Keratinocyte (primary cell): ENCODE measurements at regions not wholly inside any gene's neighbourhood (a gene's known extent, or its start where the extent isn't known, plus 50 kb on each side); places are given as distances from the start of the nearest gene placed in this dataset.

ENCODE experiments used
- DNase-seq: peaks from one replicate; pipeline ENCODE4 v3.0.0-alpha.2; 2011; ENCODE audit warnings: low read depth, missing footprints, low spot score
- FAIRE-seq: peaks from 2 replicates; lab custom pipeline; 2011; peaks lifted over from hg19 to GRCh38; lab: Jason Lieb, UNC
- H2AFZ ChIP-seq: 2 replicates; pipeline ENCODE4 v1.6.0; 2012; ENCODE audit warnings: low read length, control low read depth, inconsistent platforms; ENCODE audit not compliant: control insufficient read depth
- H3K27ac ChIP-seq: 2 replicates; pipeline ENCODE4 v1.5.1; 2011; ENCODE audit warnings: low read length; ENCODE audit not compliant: control insufficient read depth, insufficient read depth
- H3K27me3 ChIP-seq: 3 replicates; pipeline ENCODE4 v1.6.0; 2011; ENCODE audit warnings: low read length; ENCODE audit not compliant: control insufficient read depth, insufficient read depth; ENCODE audit errors: extremely low read depth
- H3K36me3 ChIP-seq, 2 experiments: 2 replicates in 1 of 2; 3 replicates in 1 of 2; pipeline ENCODE4 v1.5.1; 2011; ENCODE audit warnings: low read length in 2 of 2, mild to moderate bottlenecking in 1 of 2; ENCODE audit not compliant: control insufficient read depth in 2 of 2, insufficient read depth in 2 of 2; ENCODE audit errors: extremely low read depth in 1 of 2
- H3K4me1 ChIP-seq: 3 replicates; pipeline ENCODE4 v1.5.1; 2011; ENCODE audit warnings: low read length; ENCODE audit not compliant: control insufficient read depth, insufficient read depth; ENCODE audit errors: extremely low read depth
- H3K4me2 ChIP-seq: 3 replicates; pipeline ENCODE4 v1.6.0; 2011; ENCODE audit warnings: low read depth, low read length; ENCODE audit not compliant: control insufficient read depth, insufficient read depth; ENCODE audit errors: extremely low read depth
- H3K4me3 ChIP-seq, 3 experiments: fragments of 200-600 bp in 1 of 3; sonication (generic) in 1 of 3; 2 replicates in 2 of 3; 3 replicates in 1 of 3; pipeline ENCODE4 v1.5.1; 2011 to 2016; ENCODE audit warnings: low read length in 3 of 3, mild to moderate bottlenecking in 3 of 3, control low read depth in 2 of 3, inconsistent platforms in 1 of 3, low read depth in 1 of 3, mixed read lengths in 1 of 3, mixed run types in 1 of 3, moderate library complexity in 1 of 3; ENCODE audit not compliant: control insufficient read depth in 2 of 3, insufficient read depth in 2 of 3; ENCODE audit errors: extremely low read depth in 1 of 3
- H3K79me2 ChIP-seq: 2 replicates; pipeline ENCODE4 v1.6.0; 2012; ENCODE audit warnings: low read length; ENCODE audit not compliant: control insufficient read depth, insufficient read depth
- H3K9ac ChIP-seq: 3 replicates; pipeline ENCODE4 v1.6.0; 2011; ENCODE audit warnings: low read length; ENCODE audit not compliant: control insufficient read depth, insufficient read depth; ENCODE audit errors: extremely low read depth
- H3K9me1 ChIP-seq: 3 replicates; pipeline ENCODE4 v1.6.0; 2011; ENCODE audit warnings: low read length; ENCODE audit not compliant: control insufficient read depth, insufficient read depth; ENCODE audit errors: extremely low read depth
- H3K9me3 ChIP-seq: 2 replicates; pipeline ENCODE4 v1.5.1; 2012; ENCODE audit warnings: low read depth, low read length; ENCODE audit not compliant: control insufficient read depth
- H4K20me1 ChIP-seq: 3 replicates; pipeline ENCODE4 v1.6.0; 2011; ENCODE audit warnings: low read length; ENCODE audit not compliant: control insufficient read depth, insufficient read depth; ENCODE audit errors: extremely low read depth
- CTCF ChIP-seq, 3 experiments: IDR thresholded peaks in 1 of 3; conservative IDR thresholded peaks in 1 of 3; optimal IDR thresholded peaks in 1 of 3; 2 replicates in 2 of 3; 3 replicates in 1 of 3; pipeline versions ENCODE3 to v1.5.1; 2011; ENCODE audit warnings: low read length in 3 of 3, mild to moderate bottlenecking in 3 of 3, moderate library complexity in 2 of 3, control low read depth in 1 of 3, inconsistent platforms in 1 of 3; ENCODE audit not compliant: insufficient read depth in 2 of 3; ENCODE audit errors: extremely low read depth in 1 of 3
- EZH2 ChIP-seq: IDR thresholded peaks from one replicate; pipeline ENCODE4 v1.6.1; 2012; ENCODE audit warnings: inconsistent platforms, mild to moderate bottlenecking, low read length, moderate library complexity
- dilution Hi-C: fragments of 300-500 bp; cut with MboI; formaldehyde crosslinking; loops from one replicate; pipeline ENCODE4 v1.7.0; 2020; ENCODE audit warnings: low sequenced_read_pairs; ENCODE audit not compliant: extremely low pct_ligation_motif_present

GRCh38 chr6:113632220-113632864, 224.8 kb upstream of the MARCKS start:
- TF ChIP-seq EZH2 (no peak), CTCF (optimal IDR thresholded peaks at IDR 0.05 in 1 of 3, IDR thresholded peaks at IDR 0.05 in 1 of 3, conservative IDR thresholded peaks at IDR 0.05 in 1 of 3; ENCODE audit: extremely low read depth in 1 of 3, insufficient read depth in 2 of 3, low read length in 3 of 3) (no peak)
- H2AFZ ChIP-seq: no peak overlapping the region
- H4K20me1 ChIP-seq: no peaks in the 10 kb centered on the region
- H3K36me3 ChIP-seq: no peaks in the 10 kb centered on the region
- peaks cover 5% of the 10 kb centered on the region for H3K9me1 ChIP-seq
- H3K4me2 ChIP-seq: peak overlapping the region; percentile 82
- peaks cover 52% of the 10 kb centered on the region for H3K4me1 ChIP-seq
- peak overlapping the region; percentile 80 for H3K9ac ChIP-seq
- dilution Hi-C loops: no loop called here
- DNase-seq: peak; percentile 84
- no peaks in the 10 kb centered on the region for H3K79me2 ChIP-seq
- peak overlapping the region; percentile 1 to 16 (median 5) for H3K4me3 ChIP-seq
- peak overlapping the region; percentile 98 for H3K27ac ChIP-seq
- peak; percentile 97 for FAIRE-seq
- no peaks in the 10 kb centered on the region for H3K9me3 ChIP-seq
- no peaks in the 10 kb centered on the region for H3K27me3 ChIP-seq

- dilution Hi-C loops: no loop called here
- TF ChIP-seq CTCF (optimal IDR thresholded peaks at IDR 0.05 in 1 of 3, IDR thresholded peaks at IDR 0.05 in 1 of 3, conservative IDR thresholded peaks at IDR 0.05 in 1 of 3; ENCODE audit: extremely low read depth in 1 of 3, insufficient read depth in 2 of 3, low read length in 3 of 3): no peak
- no peaks in the 10 kb centered on the region for H3K9me3 ChIP-seq
- H3K9me1 ChIP-seq: peaks cover 5% of the 10 kb centered on the region
- H3K79me2 ChIP-seq: no peaks in the 10 kb centered on the region
- H3K4me1 ChIP-seq: peaks cover 52% of the 10 kb centered on the region
- H4K20me1 ChIP-seq: no peaks in the 10 kb centered on the region
- DNase-seq: no peak
- no peak overlapping the region for H2AFZ ChIP-seq
- H3K4me2 ChIP-seq: no peak overlapping the region
- H3K27me3 ChIP-seq: no peaks in the 10 kb centered on the region
- no peak overlapping the region for H3K9ac ChIP-seq
- no peak overlapping the region for H3K27ac ChIP-seq
- no peak overlapping the region for H3K4me3 ChIP-seq
- H3K36me3 ChIP-seq: no peaks in the 10 kb centered on the region
- FAIRE-seq: no peak
These were observed 223.5 kb upstream of the MARCKS start for GRCh38 chr6:113633638-113634037.
